HCT116 (cell line): ENCODE measurements at regions not wholly inside any gene's neighbourhood (a gene's known extent, or its start where the extent isn't known, plus 50 kb on each side); places are given as distances from the start of the nearest gene placed in this dataset.

Source experiments
- ATAC-seq: fragments of 200-7000 bp; cut with Tn5 transposase; 2 replicates; pipeline ENCODE4 v1.9.1; 2020; ENCODE audit warnings: mild to moderate bottlenecking, moderate library complexity
- BruUV-seq: library from RNA; stranded (reverse); fragments of 400-500 nt; replicated peaks from 2 replicates; lab custom pipeline; 2021; lab: Mats Ljungman, UMichigan
- CTCF ChIA-PET: fragments of 300-600 bp; sonication (Branson Sonifier 250); formaldehyde crosslinking; loops from one replicate; lab custom pipeline; 2021; ENCODE audit warnings: antibody characterized with exemption; lab: Charles Lee
- POLR2A ChIA-PET: fragments of 300-600, 350-600 bp; sonication (Branson Sonifier 250); formaldehyde crosslinking; loops from one replicate; lab custom pipeline; 2021; ENCODE audit warnings: antibody characterized with exemption; lab: Charles Lee
- RAD21 ChIA-PET, 2 experiments: fragments of 300-600 bp; sonication (Branson Sonifier 250); formaldehyde crosslinking; loops; one replicate each; lab custom pipeline; 2023; ENCODE audit warnings: low total read pairs in 2 of 2; ENCODE audit not compliant: uncharacterized antibody in 2 of 2, unreplicated experiment in 2 of 2, low non-redundant PET in 1 of 2; lab: Charles Lee
- DNase-seq: peaks from one replicate; pipeline ENCODE4 v3.0.0-alpha.2; 2010; ENCODE audit warnings: low read depth, low spot score
- H2AFZ ChIP-seq: fragments of 200-600 bp; shearing (Covaris generic), sonication (generic); 2 replicates; pipeline ENCODE4 v1.6.1; 2017; ENCODE audit warnings: low read depth, mixed run types, mixed read lengths, antibody characterized with exemption, low read length; ENCODE audit not compliant: poor library complexity, severe bottlenecking
- H3K27ac ChIP-seq: 2 replicates; pipeline ENCODE4 v1.5.1; 2012; ENCODE audit warnings: low read depth, low read length
- H3K27me3 ChIP-seq: fragments of 200-600 bp; sonication (generic); 2 replicates; pipeline ENCODE4 v1.6.1; 2016; ENCODE audit warnings: mixed run types, low read length, mixed read lengths; ENCODE audit not compliant: insufficient read depth
- H3K36me3 ChIP-seq, 2 experiments: fragments of 200-500 bp in 1 of 2; fragments of 200-600 bp in 1 of 2; sonication (Bioruptor generic) in 1 of 2; sonication (generic) in 1 of 2; 2 replicates each; pipeline versions ENCODE4 v1.5.1 to v1.6.1; 2014 to 2016; ENCODE audit warnings: low read length in 2 of 2, inconsistent platforms in 1 of 2, mixed read lengths in 1 of 2, mixed run types in 1 of 2; ENCODE audit not compliant: insufficient read depth in 2 of 2, control insufficient read depth in 1 of 2
- H3K4me1 ChIP-seq, 2 experiments: fragments of 200-600 bp in 1 of 2; sonication (generic) in 1 of 2; 2 replicates each; pipeline versions ENCODE4 v1.5.1 to v1.6.1; 2012 to 2017; ENCODE audit warnings: low read length in 2 of 2, inconsistent platforms in 1 of 2, mild to moderate bottlenecking in 1 of 2, mixed read lengths in 1 of 2, mixed run types in 1 of 2, moderate library complexity in 1 of 2; ENCODE audit not compliant: insufficient read depth in 2 of 2, control insufficient read depth in 1 of 2
- H3K4me2 ChIP-seq: fragments of 200-600 bp; sonication (generic); 2 replicates; pipeline ENCODE4 v1.6.1; 2017; ENCODE audit warnings: mixed run types, low read length, mixed read lengths
- H3K4me3 ChIP-seq, 2 experiments: fragments of 200-600 bp in 1 of 2; sonication (generic) in 1 of 2; replicated peaks in 1 of 2; 2 replicates each; pipeline ENCODE4 v1.5.1; 2011 to 2016; ENCODE audit warnings: low read length in 2 of 2, control low read depth in 1 of 2, low read depth in 1 of 2, mild to moderate bottlenecking in 1 of 2, mixed read lengths in 1 of 2, mixed run types in 1 of 2
- H3K79me2 ChIP-seq: fragments of 200-600 bp; sonication (generic); 2 replicates; pipeline ENCODE4 v1.6.1; 2017; ENCODE audit warnings: mild to moderate bottlenecking, mixed run types, low read length, moderate library complexity, mixed read lengths; ENCODE audit not compliant: insufficient read depth
- H3K9ac ChIP-seq: fragments of 200-600 bp; sonication (generic); 2 replicates; pipeline ENCODE4 v1.6.1; 2016; ENCODE audit warnings: low read length, mixed read lengths
- H3K9me2 ChIP-seq: fragments of 200-600 bp; sonication (generic), shearing (Covaris generic); 2 replicates; pipeline ENCODE4 v1.6.1; 2017; ENCODE audit warnings: mixed run types, mild to moderate bottlenecking, moderate library complexity; ENCODE audit not compliant: insufficient read depth
- H3K9me3 ChIP-seq, 2 experiments: fragments of 200-500 bp in 1 of 2; fragments of 200-600 bp in 1 of 2; sonication (Bioruptor generic) in 1 of 2; sonication (generic) in 1 of 2; 2 replicates each; pipeline ENCODE4 v1.6.1; 2014 to 2017; ENCODE audit warnings: low read length in 2 of 2, mixed read lengths in 2 of 2, inconsistent platforms in 1 of 2, low read depth in 1 of 2, mild to moderate bottlenecking in 1 of 2, mixed run types in 1 of 2, moderate library complexity in 1 of 2; ENCODE audit not compliant: control insufficient read depth in 1 of 2, insufficient read depth in 1 of 2
- H4K20me1 ChIP-seq: fragments of 200-600 bp; sonication (generic), shearing (Covaris generic); 2 replicates; pipeline ENCODE4 v1.6.1; 2017; ENCODE audit warnings: mixed run types, mild to moderate bottlenecking, moderate library complexity; ENCODE audit not compliant: insufficient read depth
- CBX3 ChIP-seq: IDR thresholded peaks from 2 replicates; pipeline ENCODE4 v1.6.1; 2012; ENCODE audit warnings: low read depth
- CEBPB ChIP-seq: IDR thresholded peaks from 2 replicates; pipeline ENCODE4 v1.6.1; 2012; ENCODE audit warnings: low read depth
- ELF1 ChIP-seq: IDR thresholded peaks from 2 replicates; pipeline ENCODE4 v1.6.1; 2012; ENCODE audit warnings: low read depth, borderline replicate concordance
- EZH2 ChIP-seq: fragments of 200-600 bp; sonication (generic); IDR thresholded peaks from 2 replicates; pipeline ENCODE4 v1.6.1; 2017; ENCODE audit warnings: antibody characterized with exemption, mixed run types
- FOSL1 ChIP-seq: IDR thresholded peaks from 2 replicates; pipeline ENCODE4 v1.6.1; 2012; ENCODE audit warnings: low read depth
- POLR2A ChIP-seq: IDR thresholded peaks from 2 replicates; pipeline ENCODE4 v1.7.0; 2011; ENCODE audit warnings: borderline replicate concordance; ENCODE audit not compliant: insufficient read depth, insufficient read length; ENCODE audit errors: extremely low read depth
- RAD21 ChIP-seq: IDR thresholded peaks from 2 replicates; pipeline ENCODE4 v1.6.1; 2012; ENCODE audit warnings: low read depth, mild to moderate bottlenecking
- SP1 ChIP-seq: IDR thresholded peaks from 2 replicates; pipeline ENCODE4 v1.6.1; 2012; ENCODE audit warnings: low read depth
- SRF ChIP-seq: IDR thresholded peaks from 2 replicates; pipeline ENCODE4 v1.6.1; 2012; ENCODE audit warnings: low read depth
- YY1 ChIP-seq: IDR thresholded peaks from 2 replicates; pipeline ENCODE4 v1.6.1; 2011; ENCODE audit warnings: low read length, low read depth, moderate library complexity, mild to moderate bottlenecking; ENCODE audit not compliant: insufficient replicate concordance; ENCODE audit errors: extremely low read depth
- ZFX ChIP-seq: fragments of 450-650 bp; IDR thresholded peaks from 2 replicates; pipeline ENCODE4 v1.6.1; 2017
- ZNF274 ChIP-seq: fragments of 200-500 bp; sonication (Bioruptor generic); IDR thresholded peaks from 2 replicates; pipeline ENCODE4 v1.6.1; 2014; ENCODE audit warnings: mild to moderate bottlenecking, low read depth, low read length, inconsistent platforms
- intact Hi-C: fragments of 100-400 bp; cut with micrococcal nuclease; formaldehyde crosslinking; loops from 2 replicates; pipeline ENCODE4 v1.10.0; 2022
- TF ChIP-seq, protein P1 (sequence below): IDR thresholded peaks from 2 replicates; pipeline ENCODE4 v1.6.1; 2012
- TF ChIP-seq, protein P2 (sequence below): IDR thresholded peaks from 2 replicates; pipeline ENCODE4 v1.6.1; 2012
- TF ChIP-seq, protein P3 (sequence below), 3 experiments: fragments of 200-600 bp in 1 of 3; sonication (generic) in 1 of 3; IDR thresholded peaks in 2 of 3; conservative IDR thresholded peaks in 1 of 3; 2 replicates each; pipeline ENCODE4 v1.5.1; 2012 to 2017; ENCODE audit warnings: low read depth in 2 of 3, low read length in 2 of 3, antibody characterized with exemption in 1 of 3, borderline replicate concordance in 1 of 3, control low read depth in 1 of 3, mild to moderate bottlenecking in 1 of 3, mixed read lengths in 1 of 3, mixed run types in 1 of 3, moderate library complexity in 1 of 3; ENCODE audit not compliant: insufficient read depth in 1 of 3

DNA sequence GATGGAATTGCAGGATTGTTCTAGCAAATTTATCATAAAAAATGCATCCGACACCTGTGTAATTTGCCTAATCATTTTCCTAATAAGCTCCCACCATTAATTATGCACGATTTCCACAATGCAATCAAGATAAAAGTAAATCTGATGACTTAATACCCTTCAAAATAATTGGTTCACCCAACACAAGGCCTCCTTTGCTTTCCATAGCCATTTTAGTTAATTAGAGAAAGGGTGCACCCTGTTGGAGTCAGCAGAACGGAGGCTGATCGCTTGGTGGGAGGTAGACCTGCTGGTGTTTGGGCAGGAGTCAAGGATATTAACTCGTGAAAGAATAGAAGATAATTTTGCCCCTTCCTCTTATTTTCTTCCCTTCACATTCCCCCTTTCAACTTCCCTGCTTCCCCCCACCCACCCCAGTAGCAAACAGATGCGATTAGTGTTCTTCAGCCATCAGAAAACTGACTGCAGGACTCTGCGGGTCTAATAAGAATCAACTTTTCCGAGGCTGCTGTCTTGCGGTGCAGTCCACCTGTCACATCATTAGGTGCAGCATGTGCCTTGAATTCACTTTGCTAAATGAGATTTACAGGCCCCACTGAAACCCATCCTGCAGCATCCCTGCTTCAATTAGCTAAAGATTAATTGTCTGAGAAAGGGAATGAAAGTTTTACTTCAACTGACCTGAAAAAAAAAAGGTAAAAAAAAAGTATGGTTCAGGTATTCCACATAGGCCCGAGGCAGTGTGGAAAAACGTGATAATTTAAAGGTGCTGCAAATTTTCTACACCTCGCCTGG lies 553.7 kb upstream of the LMO3 start:
- no peaks in the 10 kb centered on the region for H3K79me2 ChIP-seq
- ATAC-seq = no peak
- ChIA-PET POLR2A (no interaction called here), CTCF (no interaction called here), RAD21 (no interaction called here)
- no peaks in the 10 kb centered on the region for H4K20me1 ChIP-seq
- H3K9me2 ChIP-seq = no peaks in the 10 kb centered on the region
- no peak overlapping the region for H3K27ac ChIP-seq
- H3K9ac ChIP-seq = no peak overlapping the region
- H3K4me1 ChIP-seq = no peaks in the 10 kb centered on the region
- DNase-seq = no peak
- H3K27me3 ChIP-seq = no peaks in the 10 kb centered on the region
- no peaks in the 10 kb centered on the region for H3K36me3 ChIP-seq
- no peak overlapping the region for H3K4me2 ChIP-seq
- no peak overlapping the region for H2AFZ ChIP-seq
- intact Hi-C loops = no loop called here
- BruUV-seq = no TSS peak
- no peaks in the 10 kb centered on the region; a peak in 1 of 4 replicates for H3K9me3 ChIP-seq
- no peak overlapping the region for H3K4me3 ChIP-seq
- TF ChIP-seq CBX3 (no peak), SP1 (no peak), YY1 (no peak), CEBPB (no peak), ZNF274 (no peak), SRF (no peak), ZFX (no peak), ELF1 (no peak), EZH2 (no peak), POLR2A (no peak), FOSL1 (no peak), RAD21 (no peak)
- TF ChIP-seq, protein P1, sequence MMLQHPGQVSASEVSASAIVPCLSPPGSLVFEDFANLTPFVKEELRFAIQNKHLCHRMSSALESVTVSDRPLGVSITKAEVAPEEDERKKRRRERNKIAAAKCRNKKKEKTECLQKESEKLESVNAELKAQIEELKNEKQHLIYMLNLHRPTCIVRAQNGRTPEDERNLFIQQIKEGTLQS = no peak
- TF ChIP-seq, protein P2, sequence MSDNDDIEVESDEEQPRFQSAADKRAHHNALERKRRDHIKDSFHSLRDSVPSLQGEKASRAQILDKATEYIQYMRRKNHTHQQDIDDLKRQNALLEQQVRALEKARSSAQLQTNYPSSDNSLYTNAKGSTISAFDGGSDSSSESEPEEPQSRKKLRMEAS = no peak
- TF ChIP-seq, protein P3, sequence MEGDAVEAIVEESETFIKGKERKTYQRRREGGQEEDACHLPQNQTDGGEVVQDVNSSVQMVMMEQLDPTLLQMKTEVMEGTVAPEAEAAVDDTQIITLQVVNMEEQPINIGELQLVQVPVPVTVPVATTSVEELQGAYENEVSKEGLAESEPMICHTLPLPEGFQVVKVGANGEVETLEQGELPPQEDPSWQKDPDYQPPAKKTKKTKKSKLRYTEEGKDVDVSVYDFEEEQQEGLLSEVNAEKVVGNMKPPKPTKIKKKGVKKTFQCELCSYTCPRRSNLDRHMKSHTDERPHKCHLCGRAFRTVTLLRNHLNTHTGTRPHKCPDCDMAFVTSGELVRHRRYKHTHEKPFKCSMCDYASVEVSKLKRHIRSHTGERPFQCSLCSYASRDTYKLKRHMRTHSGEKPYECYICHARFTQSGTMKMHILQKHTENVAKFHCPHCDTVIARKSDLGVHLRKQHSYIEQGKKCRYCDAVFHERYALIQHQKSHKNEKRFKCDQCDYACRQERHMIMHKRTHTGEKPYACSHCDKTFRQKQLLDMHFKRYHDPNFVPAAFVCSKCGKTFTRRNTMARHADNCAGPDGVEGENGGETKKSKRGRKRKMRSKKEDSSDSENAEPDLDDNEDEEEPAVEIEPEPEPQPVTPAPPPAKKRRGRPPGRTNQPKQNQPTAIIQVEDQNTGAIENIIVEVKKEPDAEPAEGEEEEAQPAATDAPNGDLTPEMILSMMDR (IDR thresholded peaks at IDR 0.05 in 2 of 3, conservative IDR thresholded peaks at IDR 0.05 in 1 of 3; ENCODE audit: borderline replicate concordance in 1 of 3, insufficient read depth in 1 of 3, low read depth in 2 of 3, low read length in 2 of 3) = no peak
- TF ChIP-seq, all 23 proteins: peak for 0
